A673 (cell line): ENCODE measurements at regions not wholly inside any gene's neighbourhood (a gene's known extent, or its start where the extent isn't known, plus 50 kb on each side); places are given as distances from the start of the nearest gene placed in this dataset.

Experiments used
- EZH2 ChIP-seq: fragments of 200-600 bp; sonication (generic); IDR thresholded peaks from 2 replicates; pipeline ENCODE4 v1.6.1; 2017; ENCODE audit warnings: borderline replicate concordance, low read depth, mild to moderate bottlenecking, mixed read lengths, antibody characterized with exemption, low read length; ENCODE audit not compliant: poor library complexity, severe bottlenecking
- TF ChIP-seq, protein P1 (sequence below): fragments of 300-800, 200-600 bp; sonication (generic); conservative IDR thresholded peaks from 2 replicates; pipeline ENCODE4 v1.5.1; 2017; ENCODE audit warnings: low read depth, mild to moderate bottlenecking, antibody characterized with exemption, low read length, moderate library complexity, mixed read lengths

- TF ChIP-seq EZH2: no peak
- TF ChIP-seq, protein P1, sequence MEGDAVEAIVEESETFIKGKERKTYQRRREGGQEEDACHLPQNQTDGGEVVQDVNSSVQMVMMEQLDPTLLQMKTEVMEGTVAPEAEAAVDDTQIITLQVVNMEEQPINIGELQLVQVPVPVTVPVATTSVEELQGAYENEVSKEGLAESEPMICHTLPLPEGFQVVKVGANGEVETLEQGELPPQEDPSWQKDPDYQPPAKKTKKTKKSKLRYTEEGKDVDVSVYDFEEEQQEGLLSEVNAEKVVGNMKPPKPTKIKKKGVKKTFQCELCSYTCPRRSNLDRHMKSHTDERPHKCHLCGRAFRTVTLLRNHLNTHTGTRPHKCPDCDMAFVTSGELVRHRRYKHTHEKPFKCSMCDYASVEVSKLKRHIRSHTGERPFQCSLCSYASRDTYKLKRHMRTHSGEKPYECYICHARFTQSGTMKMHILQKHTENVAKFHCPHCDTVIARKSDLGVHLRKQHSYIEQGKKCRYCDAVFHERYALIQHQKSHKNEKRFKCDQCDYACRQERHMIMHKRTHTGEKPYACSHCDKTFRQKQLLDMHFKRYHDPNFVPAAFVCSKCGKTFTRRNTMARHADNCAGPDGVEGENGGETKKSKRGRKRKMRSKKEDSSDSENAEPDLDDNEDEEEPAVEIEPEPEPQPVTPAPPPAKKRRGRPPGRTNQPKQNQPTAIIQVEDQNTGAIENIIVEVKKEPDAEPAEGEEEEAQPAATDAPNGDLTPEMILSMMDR: no peak
Measured at GRCh38 chr12:125470838-125471783, 405.9 kb downstream of the AACS start.
